ENCODE measurements at regions not wholly inside any gene's neighbourhood (a gene's known extent, or its start where the extent isn't known, plus 50 kb on each side); places are given as distances from the start of the nearest gene placed in this dataset.
"Not testable (repeated sequence)": the region's sequence is repeated elsewhere in the genome, so short reads cannot be mapped to it uniquely, and the experiment has no call there.

GRCh38 chr1:99401556-99401955, 137.3 kb downstream of the PLPPR4 start:
- H3K9me3 Mint-ChIP-seq; intact Hi-C loops (cut with micrococcal nuclease); H3K27me3 Mint-ChIP-seq (ENCODE audit: low read depth): not testable (repeated sequence)

GRCh38 chr1:99404399-99404798, 140.1 kb downstream of the PLPPR4 start:
- DNase-seq (ENCODE audit: low spot score); H3K4me3 Mint-ChIP-seq (ENCODE audit: low read depth); H3K36me3 Mint-ChIP-seq (ENCODE audit: low read depth); H3K27ac Mint-ChIP-seq; H3K4me1 Mint-ChIP-seq (ENCODE audit: low read depth); H3K9me3 Mint-ChIP-seq; intact Hi-C loops (cut with micrococcal nuclease); H3K27me3 Mint-ChIP-seq (ENCODE audit: low read depth): not testable (repeated sequence)

More at GRCh38 chr1:99401556-99401955, 137.3 kb downstream of the PLPPR4 start:
- not testable (repeated sequence) for H3K27ac Mint-ChIP-seq; H3K4me3 Mint-ChIP-seq (ENCODE audit: low read depth); H3K4me1 Mint-ChIP-seq (ENCODE audit: low read depth); H3K36me3 Mint-ChIP-seq (ENCODE audit: low read depth); DNase-seq (ENCODE audit: low spot score)

- H3K4me3 Mint-ChIP-seq (ENCODE audit: low read depth); H3K9me3 Mint-ChIP-seq; H3K27ac Mint-ChIP-seq; H3K27me3 Mint-ChIP-seq (ENCODE audit: low read depth); DNase-seq (ENCODE audit: low spot score); H3K36me3 Mint-ChIP-seq (ENCODE audit: low read depth); H3K4me1 Mint-ChIP-seq (ENCODE audit: low read depth); intact Hi-C loops (cut with micrococcal nuclease): not testable (repeated sequence)
Measured at GRCh38 chr1:99405325-99405724, 141.0 kb downstream of the PLPPR4 start.

- DNase-seq (ENCODE audit: low spot score): no peak
- no peaks in the 10 kb centered on the region for H3K36me3 Mint-ChIP-seq (ENCODE audit: low read depth)
- H3K27me3 Mint-ChIP-seq (ENCODE audit: low read depth): no peaks in the 10 kb centered on the region
- no peak overlapping the region for H3K27ac Mint-ChIP-seq
- no peaks in the 10 kb centered on the region for H3K9me3 Mint-ChIP-seq
- intact Hi-C loops (cut with micrococcal nuclease): no loop called here
- no peak overlapping the region for H3K4me3 Mint-ChIP-seq (ENCODE audit: low read depth)
- no peaks in the 10 kb centered on the region for H3K4me1 Mint-ChIP-seq (ENCODE audit: low read depth)
Measured at GRCh38 chr1:99407018-99407417, 142.7 kb downstream of the PLPPR4 start.

GRCh38 chr1:99424087-99424486, 159.8 kb downstream of the PLPPR4 start:
- Mint-ChIP-seq H3K9me3 (no peaks in the 10 kb centered on the region), H3K27me3 (ENCODE audit: low read depth) (no peaks in the 10 kb centered on the region), H3K4me3 (ENCODE audit: low read depth) (no peak overlapping the region), H3K4me1 (ENCODE audit: low read depth) (no peaks in the 10 kb centered on the region), H3K36me3 (ENCODE audit: low read depth) (no peaks in the 10 kb centered on the region), H3K27ac (no peak overlapping the region)
- intact Hi-C loops (cut with micrococcal nuclease): no loop called here
- DNase-seq (ENCODE audit: low spot score): no peak

- H3K36me3 Mint-ChIP-seq (ENCODE audit: low read depth): no peaks in the 10 kb centered on the region
- no peaks in the 10 kb centered on the region for H3K9me3 Mint-ChIP-seq
- intact Hi-C loops (cut with micrococcal nuclease): no loop called here
- DNase-seq (ENCODE audit: low spot score): no peak
- no peaks in the 10 kb centered on the region for H3K4me1 Mint-ChIP-seq (ENCODE audit: low read depth)
- no peak overlapping the region for H3K27ac Mint-ChIP-seq
- H3K27me3 Mint-ChIP-seq (ENCODE audit: low read depth): no peaks in the 10 kb centered on the region
- H3K4me3 Mint-ChIP-seq (ENCODE audit: low read depth): no peak overlapping the region
Measured at GRCh38 chr1:99429754-99430153, 165.5 kb downstream of the PLPPR4 start.

- intact Hi-C loops (cut with micrococcal nuclease): no loop called here
- Mint-ChIP-seq H3K9me3 (no peaks in the 10 kb centered on the region), H3K4me1 (ENCODE audit: low read depth) (no peaks in the 10 kb centered on the region), H3K36me3 (ENCODE audit: low read depth) (no peaks in the 10 kb centered on the region), H3K27ac (no peak overlapping the region), H3K27me3 (ENCODE audit: low read depth) (no peaks in the 10 kb centered on the region), H3K4me3 (ENCODE audit: low read depth) (no peak overlapping the region)
- DNase-seq (ENCODE audit: low spot score): no peak
Measured at GRCh38 chr1:99438656-99439230, 174.5 kb downstream of the PLPPR4 start.

- Mint-ChIP-seq H3K4me3 (ENCODE audit: low read depth) (no peak overlapping the region), H3K27me3 (ENCODE audit: low read depth) (no peaks in the 10 kb centered on the region), H3K27ac (no peak overlapping the region), H3K36me3 (ENCODE audit: low read depth) (no peaks in the 10 kb centered on the region), H3K4me1 (ENCODE audit: low read depth) (no peaks in the 10 kb centered on the region), H3K9me3 (no peaks in the 10 kb centered on the region)
- no peak for DNase-seq (ENCODE audit: low spot score)
- intact Hi-C loops (cut with micrococcal nuclease): no loop called here
Measured at GRCh38 chr1:99439433-99440075, 175.3 kb downstream of the PLPPR4 start.

GRCh38 chr1:99441299-99442095, 177.2 kb downstream of the PLPPR4 start:
- DNase-seq (ENCODE audit: low spot score): no peak
- H3K4me1 Mint-ChIP-seq (ENCODE audit: low read depth): no peaks in the 10 kb centered on the region
- no peaks in the 10 kb centered on the region for H3K36me3 Mint-ChIP-seq (ENCODE audit: low read depth)
- H3K9me3 Mint-ChIP-seq: no peaks in the 10 kb centered on the region
- H3K27me3 Mint-ChIP-seq (ENCODE audit: low read depth): no peaks in the 10 kb centered on the region
- intact Hi-C loops (cut with micrococcal nuclease): no loop called here
- H3K27ac Mint-ChIP-seq: no peak overlapping the region
- H3K4me3 Mint-ChIP-seq (ENCODE audit: low read depth): no peak overlapping the region

GRCh38 chr1:99444211-99444927, 180.1 kb downstream of the PLPPR4 start:
- H3K27ac Mint-ChIP-seq; intact Hi-C loops (cut with micrococcal nuclease); H3K9me3 Mint-ChIP-seq; H3K4me3 Mint-ChIP-seq (ENCODE audit: low read depth); H3K4me1 Mint-ChIP-seq (ENCODE audit: low read depth); DNase-seq (ENCODE audit: low spot score); H3K27me3 Mint-ChIP-seq (ENCODE audit: low read depth); H3K36me3 Mint-ChIP-seq (ENCODE audit: low read depth): not testable (repeated sequence)

- no peaks in the 10 kb centered on the region for H3K27me3 Mint-ChIP-seq (ENCODE audit: low read depth)
- no peaks in the 10 kb centered on the region for H3K9me3 Mint-ChIP-seq
- DNase-seq (ENCODE audit: low spot score): no peak
- no peak overlapping the region for H3K4me3 Mint-ChIP-seq (ENCODE audit: low read depth)
- H3K4me1 Mint-ChIP-seq (ENCODE audit: low read depth): no peaks in the 10 kb centered on the region
- intact Hi-C loops (cut with micrococcal nuclease): no loop called here
- no peaks in the 10 kb centered on the region for H3K36me3 Mint-ChIP-seq (ENCODE audit: low read depth)
- no peak overlapping the region for H3K27ac Mint-ChIP-seq
Measured at GRCh38 chr1:99445071-99445470, 180.8 kb downstream of the PLPPR4 start.

- H3K27me3 Mint-ChIP-seq (ENCODE audit: low read depth): no peaks in the 10 kb centered on the region
- no peaks in the 10 kb centered on the region for H3K4me1 Mint-ChIP-seq (ENCODE audit: low read depth)
- H3K27ac Mint-ChIP-seq: no peak overlapping the region
- DNase-seq (ENCODE audit: low spot score): no peak
- H3K4me3 Mint-ChIP-seq (ENCODE audit: low read depth): no peak overlapping the region
- intact Hi-C loops (cut with micrococcal nuclease): no loop called here
- no peaks in the 10 kb centered on the region for H3K9me3 Mint-ChIP-seq
- H3K36me3 Mint-ChIP-seq (ENCODE audit: low read depth): no peaks in the 10 kb centered on the region
Measured at GRCh38 chr1:99445486-99445885, 181.2 kb downstream of the PLPPR4 start.

GRCh38 chr1:99447721-99448120, 183.4 kb downstream of the PLPPR4 start:
- intact Hi-C loops (cut with micrococcal nuclease): no loop called here
- H3K27ac Mint-ChIP-seq: no peak overlapping the region
- no peaks in the 10 kb centered on the region for H3K36me3 Mint-ChIP-seq (ENCODE audit: low read depth)
- H3K27me3 Mint-ChIP-seq (ENCODE audit: low read depth): no peaks in the 10 kb centered on the region
- H3K4me1 Mint-ChIP-seq (ENCODE audit: low read depth): no peaks in the 10 kb centered on the region
- no peak for DNase-seq (ENCODE audit: low spot score)
- no peak overlapping the region for H3K4me3 Mint-ChIP-seq (ENCODE audit: low read depth)
- no peaks in the 10 kb centered on the region for H3K9me3 Mint-ChIP-seq
